SK-N-SH treated with all-trans-retinoic acid at 6 μM for 48 hours (cell line): ENCODE measurements at regions not wholly inside any gene's neighbourhood (a gene's known extent, or its start where the extent isn't known, plus 50 kb on each side); places are given as distances from the start of the nearest gene placed in this dataset.

ENCODE experiments used
- CREB5 ChIP-seq: fragments of 250-450 bp; sonication (Bioruptor Pico); IDR thresholded peaks from 2 replicates; pipeline ENCODE4 v1.5.1; 2020; ENCODE audit warnings: low read depth, mild to moderate bottlenecking, moderate library complexity
- CSDC2 ChIP-seq: fragments of 250-450 bp; sonication (Bioruptor Pico); IDR thresholded peaks from 2 replicates; pipeline ENCODE4 v1.5.0; 2020; ENCODE audit warnings: mild to moderate bottlenecking, moderate library complexity
- ESRRG ChIP-seq: fragments of 250-450 bp; sonication (Bioruptor Pico); IDR thresholded peaks from 2 replicates; pipeline ENCODE4 v1.6.1; 2021; ENCODE audit warnings: mild to moderate bottlenecking
- POU6F1 ChIP-seq: fragments of 250-450 bp; sonication (Bioruptor Pico); IDR thresholded peaks from 2 replicates; pipeline ENCODE4 v1.8.0; 2021; ENCODE audit warnings: low read depth, mild to moderate bottlenecking, moderate library complexity, borderline replicate concordance
- TOX ChIP-seq: fragments of 250-450 bp; sonication (Bioruptor Pico); IDR thresholded peaks from 2 replicates; pipeline ENCODE4 v1.8.0; 2021; ENCODE audit warnings: mild to moderate bottlenecking, moderate library complexity, borderline replicate concordance
- ZC3H10 ChIP-seq: fragments of 250-450 bp; sonication (Bioruptor Pico); IDR thresholded peaks from 2 replicates; pipeline ENCODE4 v1.5.1; 2021; ENCODE audit warnings: mild to moderate bottlenecking, moderate library complexity
- ZFP3 ChIP-seq: fragments of 250-450 bp; sonication (Bioruptor Pico); IDR thresholded peaks from 2 replicates; pipeline ENCODE4 v1.5.0; 2020; ENCODE audit warnings: mild to moderate bottlenecking, moderate library complexity
- TF ChIP-seq, protein P1 (sequence below): fragments of 250-450 bp; sonication (Bioruptor Pico); IDR thresholded peaks from 2 replicates; pipeline ENCODE4 v1.8.0; 2020; ENCODE audit warnings: mild to moderate bottlenecking, moderate library complexity, borderline replicate concordance

DNA sequence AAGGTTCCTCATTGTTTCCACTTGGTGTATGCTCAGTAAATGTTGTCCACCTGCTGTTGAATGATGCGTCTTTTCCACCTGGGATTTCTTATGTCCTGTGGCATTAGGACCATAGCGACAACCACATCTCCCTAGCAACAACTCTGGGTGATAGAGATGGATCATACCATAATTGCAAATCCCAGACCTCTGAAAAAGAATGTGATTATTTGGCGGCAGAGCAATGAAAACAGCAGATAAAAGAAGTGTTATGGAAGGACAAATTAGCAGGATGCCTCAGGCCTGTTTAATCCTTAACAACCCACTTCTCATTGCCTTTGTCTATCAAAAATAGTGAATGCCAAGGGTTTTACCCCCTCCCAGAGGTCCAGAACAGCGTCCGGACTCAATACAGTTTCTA lies 278.9 kb downstream of the TSN start:
- TF ChIP-seq CSDC2 (CRISPR knock-in tag) (no peak), ZFP3 (CRISPR knock-in tag) (no peak), CREB5 (CRISPR knock-in tag) (no peak), ZC3H10 (CRISPR knock-in tag) (no peak), TOX (no peak), ESRRG (CRISPR knock-in tag) (no peak), POU6F1 (no peak)
- TF ChIP-seq, protein P1, sequence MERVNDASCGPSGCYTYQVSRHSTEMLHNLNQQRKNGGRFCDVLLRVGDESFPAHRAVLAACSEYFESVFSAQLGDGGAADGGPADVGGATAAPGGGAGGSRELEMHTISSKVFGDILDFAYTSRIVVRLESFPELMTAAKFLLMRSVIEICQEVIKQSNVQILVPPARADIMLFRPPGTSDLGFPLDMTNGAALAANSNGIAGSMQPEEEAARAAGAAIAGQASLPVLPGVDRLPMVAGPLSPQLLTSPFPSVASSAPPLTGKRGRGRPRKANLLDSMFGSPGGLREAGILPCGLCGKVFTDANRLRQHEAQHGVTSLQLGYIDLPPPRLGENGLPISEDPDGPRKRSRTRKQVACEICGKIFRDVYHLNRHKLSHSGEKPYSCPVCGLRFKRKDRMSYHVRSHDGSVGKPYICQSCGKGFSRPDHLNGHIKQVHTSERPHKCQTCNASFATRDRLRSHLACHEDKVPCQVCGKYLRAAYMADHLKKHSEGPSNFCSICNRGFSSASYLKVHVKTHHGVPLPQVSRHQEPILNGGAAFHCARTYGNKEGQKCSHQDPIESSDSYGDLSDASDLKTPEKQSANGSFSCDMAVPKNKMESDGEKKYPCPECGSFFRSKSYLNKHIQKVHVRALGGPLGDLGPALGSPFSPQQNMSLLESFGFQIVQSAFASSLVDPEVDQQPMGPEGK (CRISPR knock-in tag) = no peak
